HG03025 (cell line): ENCODE measurements at regions not wholly inside any gene's neighbourhood (a gene's known extent, or its start where the extent isn't known, plus 50 kb on each side); places are given as distances from the start of the nearest gene placed in this dataset.
A peak's percentile ranks its signal among the peaks of the same experiment; 100 is the strongest.

Experiments used
- ATAC-seq: cut with Tn5 transposase; IDR thresholded peaks from one replicate; pipeline ENCODE4 v1.9.1; 2021; ENCODE audit warnings: mild to moderate bottlenecking, moderate library complexity; ENCODE audit not compliant: unreplicated experiment, low FRiP score

DNA sequence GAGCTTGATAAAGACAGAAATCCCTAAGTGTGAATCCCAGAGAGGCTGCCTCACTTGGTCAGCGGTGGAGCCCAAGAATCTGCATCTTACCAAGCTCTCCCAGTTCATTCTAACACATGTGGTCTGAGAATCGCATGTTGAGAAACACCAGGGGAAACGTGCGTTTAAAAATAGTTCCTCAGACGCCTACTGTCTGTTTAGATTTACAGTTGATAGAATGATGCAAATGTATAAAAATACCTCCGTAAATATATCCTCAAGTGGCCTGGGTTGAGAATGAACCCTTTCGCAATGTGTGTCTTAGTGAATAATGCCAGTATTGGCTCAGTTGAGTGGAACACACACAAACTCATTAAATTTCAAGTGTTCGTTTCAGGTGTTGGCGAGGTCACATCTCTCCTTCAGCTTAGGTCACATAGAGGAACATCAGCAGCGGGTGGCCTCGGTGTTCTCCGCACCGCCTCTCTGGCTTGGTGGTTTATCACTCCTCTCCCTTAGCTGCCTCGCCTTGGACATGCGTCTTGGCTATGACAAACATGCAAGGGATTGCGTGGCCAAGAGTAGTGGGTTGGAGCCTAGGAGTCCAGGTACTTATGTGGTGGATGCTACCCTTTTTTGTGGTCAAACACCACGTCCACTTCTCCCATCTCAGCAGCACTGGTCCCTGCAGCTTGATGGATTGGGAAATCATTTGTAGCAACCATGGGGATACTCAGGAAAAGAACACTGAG, 117.6 kb upstream of the SPATA13 start:
- ATAC-seq: no peak

DNA sequence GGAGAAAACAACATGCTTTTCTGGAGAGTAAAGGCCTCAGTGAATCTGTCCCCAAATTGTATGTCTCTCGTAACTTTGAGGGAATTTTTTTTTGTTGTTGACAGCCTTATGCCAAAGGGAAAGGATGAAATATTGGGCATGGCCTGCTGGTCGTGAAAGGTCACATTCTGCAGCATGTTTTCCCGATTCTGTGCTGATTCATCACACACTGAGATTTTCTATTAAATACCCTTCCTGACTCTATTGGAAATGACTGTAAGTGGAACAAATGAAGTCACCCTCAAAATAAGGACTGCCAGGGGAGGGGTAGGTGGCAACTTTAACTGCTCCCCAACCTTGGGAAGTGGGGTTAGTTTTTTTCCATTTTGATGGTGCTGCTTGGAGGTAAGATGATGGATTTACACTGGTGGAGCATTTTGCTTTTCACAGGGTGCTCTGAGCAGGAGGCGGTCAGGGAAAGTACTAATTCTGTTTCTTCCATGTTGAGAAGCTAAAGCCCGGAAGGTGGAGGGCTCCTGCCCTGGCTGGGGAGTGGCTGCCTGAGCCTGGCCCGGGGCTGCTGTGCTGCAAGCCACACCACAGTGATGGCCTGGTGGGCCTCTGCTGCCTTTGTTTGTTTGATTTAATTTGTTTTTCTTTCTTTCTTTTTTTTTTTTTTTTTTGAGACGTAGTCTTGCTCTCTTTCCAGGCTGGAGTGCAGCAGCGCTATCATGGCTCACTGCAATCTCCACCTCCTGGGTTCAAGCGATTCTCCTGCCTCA, 116.8 kb upstream of the SPATA13 start:
- ATAC-seq: no peak

DNA sequence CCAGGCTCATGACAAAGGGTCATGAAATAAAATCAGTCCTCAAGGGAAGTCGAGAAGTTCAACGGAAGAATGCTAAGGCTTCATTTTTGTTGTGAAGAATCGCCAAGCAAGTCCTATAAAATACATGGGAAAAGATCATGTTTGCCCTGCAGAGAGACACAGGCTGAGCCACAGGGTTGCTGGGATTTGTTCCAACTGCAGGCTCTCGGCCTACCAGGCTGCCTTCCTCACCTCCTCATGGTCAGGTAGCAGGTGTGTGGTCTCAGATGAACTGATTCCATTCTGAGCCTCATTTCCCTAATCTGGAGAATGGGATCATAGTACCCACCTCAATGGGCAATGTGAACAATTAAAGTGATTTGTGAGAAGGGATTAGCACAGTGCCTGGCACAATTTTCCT, 114.9 kb upstream of the SPATA13 start:
- no peak for ATAC-seq

DNA sequence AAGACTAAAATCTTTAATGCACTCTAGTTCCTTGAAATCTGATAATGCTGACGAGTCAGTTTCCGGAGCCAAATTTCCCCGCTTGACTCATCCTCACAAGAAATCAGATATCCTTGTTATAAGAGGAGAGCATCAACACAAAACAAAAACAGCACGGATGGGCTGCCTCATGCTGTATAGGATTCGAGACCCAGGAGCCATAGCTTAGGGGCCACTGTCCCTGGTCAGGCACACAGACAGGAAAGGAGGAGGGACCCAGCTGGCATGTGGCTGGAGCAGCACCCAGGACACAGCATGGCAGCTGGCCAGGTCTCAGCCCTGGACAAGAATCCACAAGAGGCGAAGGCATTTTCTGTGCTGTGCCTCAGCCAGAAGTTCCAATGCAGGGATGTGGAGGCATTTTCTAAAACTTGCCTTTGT, 110.2 kb upstream of the SPATA13 start:
- ATAC-seq: no peak

DNA sequence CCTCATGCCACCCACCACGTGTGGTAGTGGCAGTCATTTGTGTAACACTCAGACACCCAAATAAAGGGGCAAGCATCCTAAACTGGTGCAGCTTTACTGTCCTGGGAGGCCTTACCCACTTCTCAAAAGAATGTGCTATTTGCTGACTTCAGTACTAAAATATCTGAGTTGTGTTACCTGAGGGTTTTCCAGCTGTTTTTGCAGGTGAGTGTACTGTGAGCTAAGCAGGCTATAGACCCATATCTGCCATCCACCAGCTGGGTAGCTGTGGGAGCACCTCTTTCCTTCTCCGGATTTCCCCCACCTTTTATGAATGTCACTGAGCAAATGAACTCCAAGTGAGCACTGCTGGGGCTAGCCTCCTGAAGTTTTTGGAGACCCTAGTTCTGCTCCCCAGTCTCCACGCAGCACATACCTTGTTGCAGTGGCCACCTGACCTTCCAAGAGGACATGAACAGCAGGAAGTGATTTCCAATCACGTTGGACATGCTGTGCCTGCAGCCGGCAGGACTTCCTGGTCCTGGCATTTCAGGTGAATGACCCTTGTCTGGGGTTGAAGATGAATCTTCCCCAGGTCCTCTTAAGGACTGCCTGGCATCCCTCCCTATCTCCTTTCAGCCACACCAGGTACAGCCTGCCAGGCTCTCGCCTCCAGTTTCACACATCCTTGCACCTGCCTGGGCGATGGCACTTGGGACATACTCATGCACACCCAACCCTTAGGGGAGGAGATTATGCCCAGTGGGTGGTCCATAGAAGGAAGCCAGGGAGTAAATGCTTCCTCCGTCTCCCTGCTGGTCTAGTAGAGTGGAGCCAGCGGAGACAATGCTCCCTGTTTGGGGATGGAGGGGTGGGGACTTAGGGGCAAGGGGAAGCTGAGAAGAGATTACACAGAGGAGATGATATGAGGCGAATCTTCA, 109.5 kb upstream of the SPATA13 start:
- no peak for ATAC-seq

DNA sequence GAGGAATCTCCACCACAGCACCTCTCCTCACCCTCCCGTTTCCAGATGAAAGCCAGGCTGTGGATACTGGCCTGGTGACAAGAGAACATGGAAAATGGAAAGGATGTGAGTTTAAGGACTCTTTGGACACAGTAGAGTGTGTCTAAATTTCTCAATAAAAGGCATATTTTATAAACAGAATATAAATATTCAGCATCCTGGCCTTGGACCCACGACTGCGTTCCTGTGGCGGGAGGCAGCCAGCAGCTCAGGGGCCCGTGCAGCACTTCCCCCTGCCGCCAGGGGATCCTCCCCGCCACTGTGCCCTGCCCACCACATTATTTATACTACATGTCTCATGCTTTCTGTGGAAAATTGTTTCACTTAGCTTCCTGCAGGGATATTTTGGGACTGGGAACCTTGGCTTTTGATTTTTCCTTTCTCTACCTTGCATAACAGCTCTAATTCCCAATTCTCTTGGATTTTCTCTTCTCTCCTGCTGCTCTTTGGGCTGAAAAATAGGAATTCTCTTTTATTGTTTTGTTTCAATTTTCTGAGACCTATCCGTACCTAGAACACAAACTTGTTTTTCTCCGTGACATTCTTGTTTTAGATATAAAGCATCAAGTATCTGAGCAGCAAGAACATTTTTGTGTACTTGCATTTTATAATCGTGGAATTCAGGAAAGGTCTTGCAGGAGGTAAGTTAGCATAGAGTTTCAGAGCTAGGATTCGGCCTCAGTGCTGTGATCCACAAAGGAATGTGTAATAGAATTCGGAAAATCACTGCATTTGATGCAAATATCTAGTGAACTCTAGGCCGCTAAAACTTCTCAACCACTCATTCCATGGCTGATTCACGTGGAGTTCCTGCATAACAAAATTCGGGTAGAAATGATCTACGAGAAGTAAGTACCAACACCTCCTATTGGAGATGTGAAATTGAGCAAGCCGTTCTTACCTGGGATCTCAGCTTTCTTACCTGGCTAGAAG, 107.7 kb upstream of the SPATA13 start:
- no peak for ATAC-seq

DNA sequence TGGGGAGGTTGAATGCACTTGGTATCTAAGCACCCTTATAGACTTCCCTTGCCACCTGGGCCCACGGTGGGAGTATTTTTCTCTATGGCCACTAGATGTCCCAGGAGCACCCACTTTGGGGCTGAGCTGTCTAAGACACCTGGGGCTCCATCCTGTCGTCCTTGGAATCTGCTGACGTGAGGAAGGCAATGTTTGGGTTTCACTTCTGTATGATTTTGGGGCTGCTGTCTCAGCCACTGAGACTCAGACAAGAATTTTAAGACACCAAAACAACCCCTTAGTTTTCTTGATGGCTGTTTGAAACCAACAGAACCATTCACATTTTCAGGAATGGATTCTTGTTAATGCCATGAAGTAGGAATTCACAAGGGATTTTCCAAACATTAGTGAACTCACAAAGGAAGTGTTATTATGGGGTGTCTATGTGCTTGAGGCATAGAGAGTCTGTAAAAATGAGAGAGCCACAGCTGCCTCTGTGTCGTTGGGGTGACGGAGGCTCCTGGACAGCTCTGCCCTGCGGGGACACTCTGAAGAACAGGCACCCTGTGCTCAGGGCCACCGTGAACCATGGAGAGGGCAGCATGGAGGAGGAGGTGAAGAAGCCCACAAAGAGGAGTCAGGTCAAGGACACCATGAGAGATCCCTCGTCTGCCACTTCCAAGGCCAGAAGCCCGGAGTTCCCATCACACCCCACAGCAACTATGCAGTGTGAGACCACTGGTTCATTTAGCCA, 106.8 kb upstream of the SPATA13 start:
- peak; percentile 89 for ATAC-seq

DNA sequence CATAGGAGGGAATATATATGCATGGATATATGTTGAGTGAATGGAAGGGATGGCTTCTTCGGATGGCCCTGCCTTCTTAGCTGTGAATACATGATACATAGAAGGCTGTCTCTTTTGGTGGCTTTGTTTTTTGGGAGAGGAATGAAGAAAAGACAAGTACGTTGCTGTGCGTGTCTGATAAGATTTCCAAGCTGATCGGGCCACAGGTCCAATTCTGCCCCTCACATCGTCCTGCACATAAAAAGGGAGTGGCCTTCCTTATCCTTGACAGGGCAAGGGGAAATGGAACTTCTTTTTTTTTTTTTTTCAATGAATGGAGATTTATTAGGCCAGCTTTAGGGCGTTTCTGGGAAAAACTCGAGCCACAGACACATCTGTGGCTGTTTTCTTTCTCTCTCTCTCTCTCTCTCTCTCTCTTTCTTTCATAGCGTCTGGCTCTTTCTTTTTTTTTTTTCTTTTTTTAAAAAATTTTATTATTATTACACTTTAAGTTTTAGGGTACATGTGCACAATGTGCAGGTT, 103.8 kb upstream of the SPATA13 start:
- no peak for ATAC-seq

DNA sequence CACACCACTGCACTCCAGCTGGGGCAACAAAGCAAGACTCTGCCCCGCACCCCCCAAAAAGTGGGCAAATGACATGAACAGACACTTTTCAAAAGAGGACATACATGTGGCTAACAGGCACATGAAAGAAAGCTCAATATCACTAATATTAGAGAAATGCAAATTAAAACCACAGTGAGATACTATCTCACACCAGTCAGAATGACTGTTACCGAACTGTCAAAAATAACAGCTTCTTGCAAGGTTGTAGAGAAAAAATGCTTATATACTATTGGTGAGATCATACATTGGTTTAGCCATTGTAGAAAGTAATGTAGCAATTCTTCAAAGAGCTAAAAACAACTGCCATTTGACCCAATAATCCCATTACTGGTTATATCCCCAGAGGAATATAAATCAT, 99.5 kb upstream of the SPATA13 start:
- ATAC-seq: no peak

DNA sequence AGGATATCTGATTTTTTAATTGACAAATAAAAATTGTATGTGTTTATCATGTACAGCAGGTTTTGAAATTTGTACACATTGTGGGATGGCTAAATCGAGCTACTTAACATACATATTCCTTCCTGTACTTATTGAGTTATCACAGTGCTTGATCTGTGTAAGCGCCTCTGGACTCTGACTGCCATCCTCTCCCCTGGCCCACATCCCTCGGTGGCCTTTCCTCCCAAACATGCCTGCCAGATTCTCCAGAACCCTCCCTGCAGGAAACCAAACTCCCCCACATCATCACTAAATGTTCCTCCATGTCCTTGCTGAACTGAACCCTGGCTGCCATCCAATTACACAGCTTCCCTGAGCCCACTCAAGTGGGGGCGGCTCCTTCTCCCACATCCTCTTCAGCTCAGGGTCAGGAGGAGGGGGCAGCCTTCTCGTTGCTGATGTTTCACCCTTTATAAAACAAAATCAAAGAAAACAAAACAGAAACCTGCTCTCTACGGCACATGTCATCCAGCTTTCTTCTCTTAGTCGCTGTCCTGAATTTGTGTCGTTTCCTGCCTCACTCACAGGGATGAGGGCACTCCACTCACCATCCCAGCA, 97.1 kb upstream of the SPATA13 start:
- no peak for ATAC-seq

DNA sequence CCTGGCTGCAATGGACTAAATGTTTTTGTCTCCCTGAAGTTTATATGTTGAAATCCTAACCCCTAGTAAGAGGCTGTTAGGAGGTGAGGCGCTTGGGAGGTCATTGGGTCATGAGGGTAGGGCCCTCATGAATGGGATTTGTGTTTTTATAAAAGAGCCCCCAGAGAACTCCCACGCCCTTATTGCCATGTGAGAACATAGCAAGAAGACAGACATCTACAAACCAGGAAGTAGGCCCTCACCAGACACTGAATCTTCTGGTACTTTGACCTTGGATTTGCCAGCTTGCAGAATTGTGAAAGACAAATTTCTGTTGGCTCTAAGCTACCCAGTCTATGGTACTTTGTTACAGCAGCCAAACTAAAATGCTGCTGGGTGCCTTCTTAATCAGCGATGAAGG, 96.1 kb upstream of the SPATA13 start:
- no peak for ATAC-seq

DNA sequence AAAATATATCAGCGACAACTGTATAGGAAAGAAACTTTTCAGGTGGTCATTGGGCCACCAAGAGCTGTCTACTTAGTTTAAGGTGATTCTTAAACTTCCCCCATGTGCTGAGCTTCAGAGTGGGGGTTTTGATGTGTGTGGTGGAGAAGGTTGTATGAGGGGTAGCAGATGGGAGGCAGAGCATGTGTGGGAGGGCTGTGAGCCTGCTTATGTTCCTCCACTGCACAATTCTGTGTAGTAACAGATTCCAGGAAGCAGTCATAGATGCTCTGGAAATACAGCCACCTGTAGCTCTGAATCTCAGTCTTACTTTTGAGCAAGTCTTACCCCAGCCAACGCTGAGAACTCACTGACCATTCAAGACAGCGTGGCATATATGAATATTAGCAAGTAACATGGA, 95.3 kb upstream of the SPATA13 start:
- ATAC-seq: no peak

DNA sequence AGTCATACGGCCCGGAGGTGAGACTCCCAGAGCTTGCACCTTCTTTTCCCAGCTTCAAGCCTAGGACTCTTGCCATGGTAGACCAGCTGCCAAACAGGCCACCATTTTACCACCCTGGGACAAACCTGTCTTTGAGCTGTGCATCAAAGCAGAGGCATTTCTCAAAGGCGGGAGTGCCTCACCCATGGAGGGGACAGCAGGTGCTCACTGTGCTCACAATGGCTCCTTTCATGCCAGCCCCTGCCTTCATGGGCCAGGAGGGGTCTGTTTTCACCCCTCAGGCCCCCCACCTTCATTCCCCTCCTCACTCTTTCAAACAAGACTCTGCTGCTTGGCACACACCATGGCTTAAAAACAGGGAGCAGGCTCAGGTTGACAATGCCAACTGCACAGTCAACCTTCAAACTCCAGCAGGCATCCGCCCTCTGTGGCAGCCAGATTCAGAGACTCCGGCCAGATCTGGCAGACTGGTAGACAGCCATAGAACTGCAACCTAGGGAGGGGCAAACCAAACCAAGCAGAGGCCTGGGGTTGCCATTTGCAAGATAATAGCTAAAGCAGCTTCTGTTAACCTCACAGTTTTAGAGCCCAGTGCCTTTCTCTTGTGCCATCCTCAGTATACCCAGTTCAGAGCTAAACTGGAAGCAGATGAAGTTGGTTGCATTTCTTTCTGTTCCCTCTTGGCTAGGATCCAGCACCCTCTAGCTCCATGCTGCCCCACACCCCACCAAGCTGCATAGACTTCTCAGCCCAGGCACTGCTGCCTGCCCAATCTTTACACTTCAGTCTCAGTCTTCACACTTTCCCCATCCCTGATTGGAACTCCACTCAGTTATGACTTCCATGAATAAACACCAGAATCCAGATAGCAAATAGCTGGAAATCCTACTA, 93.9 kb upstream of the SPATA13 start:
- ATAC-seq: no peak

DNA sequence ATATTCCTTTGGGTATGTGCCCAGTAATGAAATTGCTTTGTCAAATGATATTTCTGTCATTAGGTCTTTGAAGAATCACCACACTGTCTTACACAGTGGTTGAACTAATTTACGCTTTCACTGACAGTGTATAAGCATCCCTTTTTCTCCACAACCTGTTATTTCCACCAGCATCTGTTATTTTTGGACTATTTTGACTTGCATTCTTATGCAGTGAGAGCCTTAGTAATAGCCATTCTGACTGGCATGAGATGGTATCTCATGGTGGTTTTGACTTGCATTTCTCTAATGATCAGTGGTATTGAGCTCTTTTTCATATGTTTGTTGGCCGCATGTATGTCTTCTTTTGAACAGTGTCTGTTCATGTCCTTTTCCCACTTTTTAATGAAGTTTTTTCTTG, 92.0 kb upstream of the SPATA13 start:
- no peak for ATAC-seq

DNA sequence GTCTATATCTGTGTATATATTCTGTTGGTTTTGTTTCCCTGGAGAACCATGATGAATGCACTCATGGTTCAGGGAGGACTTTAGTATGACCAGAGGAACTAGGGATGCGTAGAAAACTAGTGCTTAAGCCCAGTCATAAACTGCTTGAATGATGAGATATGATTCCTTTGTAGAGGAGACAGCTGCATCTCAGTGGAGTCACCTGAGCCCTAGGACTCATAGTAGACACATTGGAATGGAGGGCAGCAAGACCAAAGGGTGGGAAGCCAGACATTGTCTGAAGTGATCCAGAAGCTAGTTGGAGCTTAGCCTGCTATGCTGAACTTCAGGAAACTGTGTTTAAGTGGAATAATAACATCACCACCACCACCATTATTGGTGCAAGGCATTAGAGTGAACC, 89.5 kb upstream of the SPATA13 start:
- ATAC-seq: no peak

DNA sequence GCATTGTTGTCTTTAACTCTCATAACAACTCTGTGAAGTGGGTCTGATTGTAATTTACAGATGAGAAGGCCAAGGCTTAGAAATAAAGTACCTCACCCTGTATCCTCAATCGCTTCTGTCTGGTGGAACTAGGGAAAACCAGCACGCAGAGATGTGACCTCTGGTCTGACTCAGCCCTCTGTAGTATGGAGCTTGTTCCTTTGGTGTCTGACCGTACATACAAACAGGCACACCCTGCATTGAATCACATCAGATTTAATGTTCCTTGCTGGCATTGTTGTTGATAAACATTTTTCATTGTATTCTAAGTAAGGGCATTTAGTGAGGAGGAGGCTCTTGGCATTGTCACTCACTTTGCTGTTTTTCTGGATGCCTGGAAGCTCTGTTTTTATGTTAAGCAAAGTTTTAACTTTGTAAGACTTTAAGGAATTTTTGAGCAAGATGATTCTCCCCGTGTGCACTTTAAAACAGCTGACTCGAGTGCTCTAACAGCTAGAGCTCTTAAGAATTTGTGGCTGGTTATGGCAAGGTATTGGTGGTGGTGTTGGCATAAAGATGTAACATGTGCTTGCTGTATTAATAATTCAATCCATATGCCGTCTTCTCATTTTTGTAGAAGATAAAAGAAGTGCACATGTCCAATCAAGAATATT, 89.0 kb upstream of the SPATA13 start:
- no peak for ATAC-seq

DNA sequence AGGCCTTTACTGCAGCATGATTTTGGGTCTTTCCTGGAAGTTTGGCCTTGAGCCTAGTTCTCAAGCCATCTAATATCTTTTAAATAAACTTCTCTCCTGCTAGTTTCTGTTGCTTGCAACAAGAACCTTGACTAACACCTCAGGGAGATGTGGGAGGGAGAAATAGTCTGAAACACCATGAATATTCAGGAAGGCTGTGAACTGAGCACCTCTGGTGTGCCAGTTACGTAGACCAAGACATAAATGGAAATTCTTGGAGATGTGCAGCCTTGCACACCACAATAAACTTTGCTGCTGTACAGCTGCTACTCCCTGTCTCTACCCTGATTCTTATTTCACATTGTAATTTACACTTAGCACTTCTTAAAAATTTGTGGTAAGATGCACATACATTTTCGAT, 86.9 kb upstream of the SPATA13 start:
- ATAC-seq: no peak
